Gastroesophageal sphincter (tissue), 4 donors: ENCODE measurements at regions not wholly inside any gene's neighbourhood (a gene's known extent, or its start where the extent isn't known, plus 50 kb on each side); places are given as distances from the start of the nearest gene placed in this dataset.

Experiments used
- ATAC-seq: fragments of 150-250 bp; one replicate; pipeline ENCODE4 v1.9.1; 2016; ENCODE audit warnings: mild to moderate bottlenecking, moderate library complexity
- H3K27ac ChIP-seq, 4 donors: fragments of 200-600 bp; sonication (generic) in 3 of 4; 1 replicate in 3 of 4; 2 replicates in 1 of 4; pipeline ENCODE4 v1.5.1; 2016 to 2019
- H3K27me3 ChIP-seq: fragments of 200-600 bp; sonication (generic); one replicate; pipeline ENCODE4 v1.5.1; 2019
- H3K36me3 ChIP-seq, 2 donors: fragments of 200-600 bp; sonication (generic); one replicate each; pipeline ENCODE4 v1.5.1; 2019; ENCODE audit warnings: control low read depth in 1 of 2
- H3K4me1 ChIP-seq, 3 donors: fragments of 200-600 bp; sonication (generic); 1 replicate in 2 of 3; 2 replicates in 1 of 3; pipeline ENCODE4 v1.5.1; 2016 to 2019; ENCODE audit warnings: control low read depth in 2 of 3
- H3K4me3 ChIP-seq, 2 donors: fragments of 200-600 bp; sonication (generic); one replicate each; pipeline ENCODE4 v1.5.1; 2019; ENCODE audit warnings: mild to moderate bottlenecking in 1 of 2, moderate library complexity in 1 of 2
- H3K9me3 ChIP-seq, 3 donors: fragments of 200-600 bp; sonication (generic); one replicate each; pipeline ENCODE4 v1.5.1; 2017 to 2019; ENCODE audit warnings: control low read depth in 2 of 3
- CTCF ChIP-seq, 4 experiments: fragments of 200-600 bp in 2 of 4; fragments of 450-650 bp in 2 of 4; sonication (generic) in 1 of 4; IDR thresholded peaks; one replicate each; pipeline ENCODE4 v1.5.1; 2017 to 2019; ENCODE audit warnings: antibody characterized with exemption in 4 of 4, mild to moderate bottlenecking in 2 of 4, moderate library complexity in 2 of 4
- EP300 ChIP-seq: sonication (generic); formaldehyde crosslinking; IDR thresholded peaks from one replicate; pipeline ENCODE4 v1.6.1; 2017; ENCODE audit warnings: antibody characterized with exemption, mild to moderate bottlenecking
- POLR2A ChIP-seq, 2 donors: fragments of 450-650 bp; IDR thresholded peaks; one replicate each; pipeline ENCODE4 v1.6.1; 2017; ENCODE audit warnings: antibody characterized with exemption in 2 of 2, mild to moderate bottlenecking in 2 of 2, moderate library complexity in 1 of 2
- POLR2AphosphoS5 ChIP-seq: sonication (generic); formaldehyde crosslinking; IDR thresholded peaks from one replicate; pipeline ENCODE4 v1.6.1; 2017; ENCODE audit warnings: antibody characterized with exemption
- WGBS, 2 donors: methylation state at CpG; one replicate each; pipeline ENCODE4 v1.1.5; 2018; ENCODE audit warnings: low coverage in 1 of 2; 5-methylcytosine and 5-hydroxymethylcytosine counted together

DNA sequence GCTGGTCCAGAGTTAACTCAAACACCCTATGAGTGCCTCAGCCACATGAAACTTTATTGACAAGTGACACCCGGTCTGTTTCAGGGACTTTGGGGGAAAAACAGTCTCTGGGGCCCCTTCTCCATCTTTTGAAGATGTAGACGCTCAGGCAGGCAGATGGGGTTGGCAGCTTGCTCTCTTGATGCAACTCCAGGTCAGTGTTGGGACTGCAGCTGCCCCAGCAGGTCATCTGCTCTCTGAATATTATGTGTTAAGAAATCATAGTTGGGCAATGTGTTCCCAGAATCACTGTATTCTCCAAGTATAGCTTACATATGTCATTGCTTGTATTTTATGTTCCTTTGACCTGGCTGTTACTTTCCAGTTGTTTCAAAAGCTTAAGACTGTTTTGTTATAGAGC is 544.9 kb upstream of the MGMT start:
- peak overlapping the region in 3 of 4 donors; percentile 16 to 40 (median 22) for H3K27ac ChIP-seq

GRCh38 chr10:128922619-128923196 is 544.3 kb upstream of the MGMT start:
- H3K9me3 ChIP-seq: no peaks in the 10 kb centered on the region
- H3K36me3 ChIP-seq: no peaks in the 10 kb centered on the region
- 55 to 66% methylated on average over 7 to 9 of the region's 11 CpGs for WGBS, 2 donors
- no peak overlapping the region for H3K4me3 ChIP-seq
- no peak for TF ChIP-seq EP300
- TF ChIP-seq CTCF (IDR thresholded peaks at IDR 0.05): no peak
- TF ChIP-seq POLR2AphosphoS5: no peak
- no peak for TF ChIP-seq POLR2A (IDR thresholded peaks at IDR 0.05)
- H3K27ac ChIP-seq: peak overlapping the region in 3 of 4 donors; percentile 3 to 52 (median 43)
- peaks cover under 1% of the 10 kb centered on the region for H3K27me3 ChIP-seq
- ATAC-seq: peak; percentile 27
- peaks cover 0 to 12% (median 4%) of the 10 kb centered on the region in 3 donors for H3K4me1 ChIP-seq

More for the DNA sequence above, 544.9 kb upstream of the MGMT start:
- no peak overlapping the region for H3K4me3 ChIP-seq
- peak; percentile 83 for ATAC-seq
- peaks cover 0 to 7% (median 0%) of the 10 kb centered on the region in 3 donors for H3K4me1 ChIP-seq
- H3K36me3 ChIP-seq: no peaks in the 10 kb centered on the region
- WGBS, 2 donors: 20 to 48% methylated on average over 1 to 2 of the region's 2 CpGs
- H3K9me3 ChIP-seq: no peaks in the 10 kb centered on the region
- TF ChIP-seq POLR2A (IDR thresholded peaks at IDR 0.05): no peak
- peak; percentile 70 for TF ChIP-seq POLR2AphosphoS5
- peak in 2 of 4 experiments; percentile 30 to 34 for TF ChIP-seq CTCF (IDR thresholded peaks at IDR 0.05)
- TF ChIP-seq EP300: no peak
- peaks cover 6% of the 10 kb centered on the region for H3K27me3 ChIP-seq

GRCh38 chr10:128924918-128925317 is 542.1 kb upstream of the MGMT start:
- Histone ChIP-seq H3K4me1 (peaks cover 0 to 25% (median 16%) of the 10 kb centered on the region in 3 donors), H3K9me3 (no peaks in the 10 kb centered on the region), H3K4me3 (no peak overlapping the region), H3K36me3 (no peaks in the 10 kb centered on the region), H3K27ac (no peak overlapping the region), H3K27me3 (no peaks in the 10 kb centered on the region)
- TF ChIP-seq POLR2AphosphoS5 (no peak), EP300 (no peak), POLR2A (IDR thresholded peaks at IDR 0.05) (no peak), CTCF (IDR thresholded peaks at IDR 0.05) (no peak)
- ATAC-seq: no peak
- WGBS, 2 donors: 100% methylated on average over 1 of the region's 4 CpGs

DNA sequence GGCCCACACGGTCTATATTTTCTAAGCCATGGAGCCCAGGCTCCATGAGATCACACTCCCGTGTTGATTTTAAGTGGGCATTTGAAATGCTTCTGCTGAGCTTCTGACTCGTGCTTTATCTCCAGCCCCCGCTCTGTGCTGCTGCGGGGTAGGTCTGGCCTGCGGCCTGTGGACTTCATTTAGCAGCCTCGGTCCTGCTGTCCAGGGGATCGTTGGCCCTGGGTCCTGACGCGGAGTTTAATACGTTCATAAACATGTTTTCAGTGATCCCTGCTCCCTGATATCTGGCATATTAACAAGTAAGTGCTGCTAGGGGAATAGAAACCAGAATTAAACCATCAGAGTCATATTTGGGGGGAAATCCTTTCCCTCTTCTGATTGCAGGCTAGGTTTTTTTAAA is 540.3 kb upstream of the MGMT start:
- no peaks in the 10 kb centered on the region for H3K36me3 ChIP-seq
- WGBS, 2 donors: 53 to 64% methylated on average over 9 of the region's 11 CpGs
- no peak for ATAC-seq

More for the DNA sequence above, 540.3 kb upstream of the MGMT start:
- Histone ChIP-seq H3K27ac (peak overlapping the region in 1 of 4 donors; percentile 17), H3K4me1 (peaks cover 0 to 30% (median 16%) of the 10 kb centered on the region in 3 donors), H3K4me3 (no peak overlapping the region), H3K27me3 (no peaks in the 10 kb centered on the region), H3K9me3 (no peaks in the 10 kb centered on the region)
- TF ChIP-seq POLR2A (IDR thresholded peaks at IDR 0.05) (no peak), CTCF (IDR thresholded peaks at IDR 0.05) (no peak), POLR2AphosphoS5 (no peak), EP300 (no peak)
